ENCODE measurements at regions not wholly inside any gene's neighbourhood (a gene's known extent, or its start where the extent isn't known, plus 50 kb on each side); places are given as distances from the start of the nearest gene placed in this dataset.

- DNase-seq, result no peak
- Histone ChIP-seq H3K27ac (no peak overlapping the region), H3K4me1 (no peaks in the 10 kb centered on the region), H3K4me3 (no peak overlapping the region), H3K36me3 (no peaks in the 10 kb centered on the region), H3K27me3 (no peaks in the 10 kb centered on the region), H3K9me3 (no peaks in the 10 kb centered on the region)
- no peak for ATAC-seq (ENCODE audit: low FRiP score in 2 of 2)
- WGBS, 2 donors, result 72 to 86% methylated on average over 2 of the region's 2 CpGs
- no peak for TF ChIP-seq POLR2A (IDR thresholded peaks at IDR 0.05)
- TF ChIP-seq POLR2AphosphoS5 (IDR thresholded peaks at IDR 0.05), result no peak
- TF ChIP-seq CTCF (IDR thresholded peaks at IDR 0.05), result no peak
- TF ChIP-seq EP300 (IDR thresholded peaks at IDR 0.05), result no peak
Observed at GRCh38 chr16:79528338-79528737, 72.2 kb downstream of the MAF start.

- TF ChIP-seq EP300 (IDR thresholded peaks at IDR 0.05), result no peak
- TF ChIP-seq POLR2A (IDR thresholded peaks at IDR 0.05), result no peak
- TF ChIP-seq CTCF (IDR thresholded peaks at IDR 0.05), result no peak
- TF ChIP-seq POLR2AphosphoS5 (IDR thresholded peaks at IDR 0.05), result no peak
- H3K36me3 ChIP-seq, result no peaks in the 10 kb centered on the region
- ATAC-seq (ENCODE audit: low FRiP score in 2 of 2) (no peak), DNase-seq (no peak)
- no peak overlapping the region for H3K4me3 ChIP-seq
- 84 to 85% methylated on average over 9 of the region's 9 CpGs for WGBS, 2 donors
- no peaks in the 10 kb centered on the region for H3K9me3 ChIP-seq
- H3K27me3 ChIP-seq, result no peaks in the 10 kb centered on the region
- no peak overlapping the region for H3K27ac ChIP-seq
- peaks cover 0 to 8% (median 0%) of the 10 kb centered on the region in 4 donors for H3K4me1 ChIP-seq
Observed at GRCh38 chr16:79523971-79524370, 76.6 kb downstream of the MAF start.

- no peak for TF ChIP-seq CTCF (IDR thresholded peaks at IDR 0.05)
- TF ChIP-seq EP300 (IDR thresholded peaks at IDR 0.05), result no peak
- TF ChIP-seq POLR2AphosphoS5 (IDR thresholded peaks at IDR 0.05), result no peak
- TF ChIP-seq POLR2A (IDR thresholded peaks at IDR 0.05), result no peak
- H3K4me1 ChIP-seq, result peaks cover 0 to 8% (median 0%) of the 10 kb centered on the region in 4 donors
- no peak overlapping the region for H3K4me3 ChIP-seq
- peak; percentile 38 to 59 for ATAC-seq (ENCODE audit: low FRiP score in 2 of 2)
- H3K9me3 ChIP-seq, result no peaks in the 10 kb centered on the region
- 17 to 25% methylated on average over 9 to 11 of the region's 11 CpGs for WGBS, 2 donors
- peak; percentile 37 to 48 for DNase-seq
- H3K27ac ChIP-seq, result no peak overlapping the region
- no peaks in the 10 kb centered on the region for H3K36me3 ChIP-seq
- no peaks in the 10 kb centered on the region for H3K27me3 ChIP-seq
Observed at GRCh38 chr16:79519448-79519847, 81.1 kb downstream of the MAF start.

GRCh38 chr16:79517156-79517555 is 83.4 kb downstream of the MAF start:
- Histone ChIP-seq H3K27ac (no peak overlapping the region), H3K4me1 (peaks cover 0 to 8% (median 0%) of the 10 kb centered on the region in 4 donors), H3K4me3 (no peak overlapping the region), H3K27me3 (no peaks in the 10 kb centered on the region), H3K9me3 (no peaks in the 10 kb centered on the region), H3K36me3 (no peaks in the 10 kb centered on the region)
- WGBS, 2 donors, result 51 to 53% methylated on average over 2 of the region's 2 CpGs
- no peak for DNase-seq
- no peak for ATAC-seq (ENCODE audit: low FRiP score in 2 of 2)
- no peak for TF ChIP-seq POLR2A (IDR thresholded peaks at IDR 0.05)
- no peak for TF ChIP-seq POLR2AphosphoS5 (IDR thresholded peaks at IDR 0.05)
- no peak for TF ChIP-seq CTCF (IDR thresholded peaks at IDR 0.05)
- no peak for TF ChIP-seq EP300 (IDR thresholded peaks at IDR 0.05)

GRCh38 chr16:79510879-79511278 is 89.7 kb downstream of the MAF start:
- no peaks in the 10 kb centered on the region for H3K36me3 ChIP-seq
- no peak for ATAC-seq (ENCODE audit: low FRiP score in 2 of 2)
- 94% methylated on average over 5 of the region's 5 CpGs for WGBS, 2 donors
- no peaks in the 10 kb centered on the region for H3K9me3 ChIP-seq
- H3K4me3 ChIP-seq, result no peak overlapping the region
- no peaks in the 10 kb centered on the region for H3K27me3 ChIP-seq
- no peak for TF ChIP-seq POLR2AphosphoS5 (IDR thresholded peaks at IDR 0.05)
- no peak for TF ChIP-seq POLR2A (IDR thresholded peaks at IDR 0.05)
- no peak for TF ChIP-seq CTCF (IDR thresholded peaks at IDR 0.05)
- no peak for TF ChIP-seq EP300 (IDR thresholded peaks at IDR 0.05)
- no peak overlapping the region for H3K27ac ChIP-seq
- DNase-seq, result no peak
- H3K4me1 ChIP-seq, result peaks cover 10 to 15% (median 13%) of the 10 kb centered on the region in 4 donors

Data from upper lobe of left lung (tissue), 6 donors.